HG03571 (cell line): ENCODE measurements at regions not wholly inside any gene's neighbourhood (a gene's known extent, or its start where the extent isn't known, plus 50 kb on each side); places are given as distances from the start of the nearest gene placed in this dataset.
"Not testable (repeated sequence)": the region's sequence is repeated elsewhere in the genome, so short reads cannot be mapped to it uniquely, and the experiment has no call there.

ENCODE experiments used
- ATAC-seq: cut with Tn5 transposase; IDR thresholded peaks from one replicate; pipeline ENCODE4 v1.9.1; 2021; ENCODE audit not compliant: unreplicated experiment

GRCh38 chr5:104909803-104910202, 1347.2 kb upstream of the NUDT12 start:
- no peak for ATAC-seq

GRCh38 chr5:104904561-104904960, 1342.0 kb upstream of the NUDT12 start:
- ATAC-seq = no peak

GRCh38 chr5:104903941-104904340, 1341.4 kb upstream of the NUDT12 start:
- no peak for ATAC-seq

GRCh38 chr5:104891596-104891995, 1329.0 kb upstream of the NUDT12 start:
- no peak for ATAC-seq

- no peak for ATAC-seq
These were observed 1328.2 kb upstream of the NUDT12 start for GRCh38 chr5:104890767-104891166.

GRCh38 chr5:104859437-104859836, 1296.8 kb upstream of the NUDT12 start:
- no peak for ATAC-seq

GRCh38 chr5:104852099-104852498, 1289.5 kb upstream of the NUDT12 start:
- not testable (repeated sequence) for ATAC-seq

GRCh38 chr5:104845541-104845940, 1283.0 kb upstream of the NUDT12 start:
- ATAC-seq = no peak

- no peak for ATAC-seq
These were observed 1281.2 kb upstream of the NUDT12 start for GRCh38 chr5:104843822-104844221.

GRCh38 chr5:104840284-104840683, 1277.7 kb upstream of the NUDT12 start:
- ATAC-seq = no peak

GRCh38 chr5:104831515-104831914, 1268.9 kb upstream of the NUDT12 start:
- not testable (repeated sequence) for ATAC-seq

- ATAC-seq = no peak
These were observed 1259.0 kb upstream of the NUDT12 start for GRCh38 chr5:104821606-104822005.

- ATAC-seq = no peak
These were observed 1254.5 kb upstream of the NUDT12 start for GRCh38 chr5:104817127-104817526.

GRCh38 chr5:104815212-104815611, 1252.6 kb upstream of the NUDT12 start:
- no peak for ATAC-seq

- no peak for ATAC-seq
These were observed 1238.0 kb upstream of the NUDT12 start for GRCh38 chr5:104800440-104801048.

- no peak for ATAC-seq
These were observed 1231.1 kb upstream of the NUDT12 start for GRCh38 chr5:104793755-104794080.

GRCh38 chr5:104793031-104793754, 1230.6 kb upstream of the NUDT12 start:
- no peak for ATAC-seq

GRCh38 chr5:104789366-104789765, 1226.8 kb upstream of the NUDT12 start:
- ATAC-seq = no peak

GRCh38 chr5:104785097-104785496, 1222.5 kb upstream of the NUDT12 start:
- ATAC-seq = no peak

- no peak for ATAC-seq
These were observed 1211.8 kb upstream of the NUDT12 start for GRCh38 chr5:104774372-104774771.

GRCh38 chr5:104764197-104764596, 1201.6 kb upstream of the NUDT12 start:
- ATAC-seq = no peak

GRCh38 chr5:104763216-104763615, 1200.6 kb upstream of the NUDT12 start:
- ATAC-seq = no peak

- ATAC-seq = no peak
These were observed 1195.3 kb upstream of the NUDT12 start for GRCh38 chr5:104757915-104758314.
